Gastroesophageal sphincter (tissue), 4 donors: ENCODE measurements at regions not wholly inside any gene's neighbourhood (a gene's known extent, or its start where the extent isn't known, plus 50 kb on each side); places are given as distances from the start of the nearest gene placed in this dataset.

Experiments used
- ATAC-seq: fragments of 150-250 bp; one replicate; pipeline ENCODE4 v1.9.1; 2016; ENCODE audit warnings: mild to moderate bottlenecking, moderate library complexity
- H3K27ac ChIP-seq, 4 donors: fragments of 200-600 bp; sonication (generic) in 3 of 4; 1 replicate in 3 of 4; 2 replicates in 1 of 4; pipeline ENCODE4 v1.5.1; 2016 to 2019
- H3K27me3 ChIP-seq: fragments of 200-600 bp; sonication (generic); one replicate; pipeline ENCODE4 v1.5.1; 2019
- H3K36me3 ChIP-seq, 2 donors: fragments of 200-600 bp; sonication (generic); one replicate each; pipeline ENCODE4 v1.5.1; 2019; ENCODE audit warnings: control low read depth in 1 of 2
- H3K4me1 ChIP-seq, 3 donors: fragments of 200-600 bp; sonication (generic); 1 replicate in 2 of 3; 2 replicates in 1 of 3; pipeline ENCODE4 v1.5.1; 2016 to 2019; ENCODE audit warnings: control low read depth in 2 of 3
- H3K4me3 ChIP-seq, 2 donors: fragments of 200-600 bp; sonication (generic); one replicate each; pipeline ENCODE4 v1.5.1; 2019; ENCODE audit warnings: mild to moderate bottlenecking in 1 of 2, moderate library complexity in 1 of 2
- H3K9me3 ChIP-seq, 3 donors: fragments of 200-600 bp; sonication (generic); one replicate each; pipeline ENCODE4 v1.5.1; 2017 to 2019; ENCODE audit warnings: control low read depth in 2 of 3
- EP300 ChIP-seq: sonication (generic); formaldehyde crosslinking; IDR thresholded peaks from one replicate; pipeline ENCODE4 v1.6.1; 2017; ENCODE audit warnings: antibody characterized with exemption, mild to moderate bottlenecking
- POLR2A ChIP-seq, 2 donors: fragments of 450-650 bp; IDR thresholded peaks; one replicate each; pipeline ENCODE4 v1.6.1; 2017; ENCODE audit warnings: antibody characterized with exemption in 2 of 2, mild to moderate bottlenecking in 2 of 2, moderate library complexity in 1 of 2
- POLR2AphosphoS5 ChIP-seq: sonication (generic); formaldehyde crosslinking; IDR thresholded peaks from one replicate; pipeline ENCODE4 v1.6.1; 2017; ENCODE audit warnings: antibody characterized with exemption
- WGBS, 2 donors: methylation state at CpG; one replicate each; pipeline ENCODE4 v1.1.5; 2018; ENCODE audit warnings: low coverage in 1 of 2; 5-methylcytosine and 5-hydroxymethylcytosine counted together
- TF ChIP-seq, protein P1 (sequence below), 4 experiments: fragments of 200-600 bp in 2 of 4; fragments of 450-650 bp in 2 of 4; sonication (generic) in 1 of 4; IDR thresholded peaks; one replicate each; pipeline ENCODE4 v1.5.1; 2017 to 2019; ENCODE audit warnings: antibody characterized with exemption in 4 of 4, mild to moderate bottlenecking in 2 of 4, moderate library complexity in 2 of 4

- ATAC-seq: no peak
- Histone ChIP-seq H3K9me3 (peaks cover 0 to 19% (median 0%) of the 10 kb centered on the region in 3 donors), H3K4me1 (no peaks in the 10 kb centered on the region), H3K4me3 (no peak overlapping the region), H3K36me3 (no peaks in the 10 kb centered on the region), H3K27ac (no peak overlapping the region), H3K27me3 (peaks cover 59% of the 10 kb centered on the region)
- TF ChIP-seq POLR2AphosphoS5: no peak
- no peak for TF ChIP-seq EP300
- TF ChIP-seq POLR2A (IDR thresholded peaks at IDR 0.05): no peak
- TF ChIP-seq, protein P1, sequence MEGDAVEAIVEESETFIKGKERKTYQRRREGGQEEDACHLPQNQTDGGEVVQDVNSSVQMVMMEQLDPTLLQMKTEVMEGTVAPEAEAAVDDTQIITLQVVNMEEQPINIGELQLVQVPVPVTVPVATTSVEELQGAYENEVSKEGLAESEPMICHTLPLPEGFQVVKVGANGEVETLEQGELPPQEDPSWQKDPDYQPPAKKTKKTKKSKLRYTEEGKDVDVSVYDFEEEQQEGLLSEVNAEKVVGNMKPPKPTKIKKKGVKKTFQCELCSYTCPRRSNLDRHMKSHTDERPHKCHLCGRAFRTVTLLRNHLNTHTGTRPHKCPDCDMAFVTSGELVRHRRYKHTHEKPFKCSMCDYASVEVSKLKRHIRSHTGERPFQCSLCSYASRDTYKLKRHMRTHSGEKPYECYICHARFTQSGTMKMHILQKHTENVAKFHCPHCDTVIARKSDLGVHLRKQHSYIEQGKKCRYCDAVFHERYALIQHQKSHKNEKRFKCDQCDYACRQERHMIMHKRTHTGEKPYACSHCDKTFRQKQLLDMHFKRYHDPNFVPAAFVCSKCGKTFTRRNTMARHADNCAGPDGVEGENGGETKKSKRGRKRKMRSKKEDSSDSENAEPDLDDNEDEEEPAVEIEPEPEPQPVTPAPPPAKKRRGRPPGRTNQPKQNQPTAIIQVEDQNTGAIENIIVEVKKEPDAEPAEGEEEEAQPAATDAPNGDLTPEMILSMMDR (IDR thresholded peaks at IDR 0.05): no peak
- WGBS, 2 donors: 64 to 66% methylated on average over 9 to 19 of the region's 25 CpGs
Observed at GRCh38 chr5:2140501-2141175, 257.9 kb upstream of the IRX4 start.

- H3K4me3 ChIP-seq: no peak overlapping the region
- TF ChIP-seq POLR2AphosphoS5: no peak
- no peak for TF ChIP-seq POLR2A (IDR thresholded peaks at IDR 0.05)
- TF ChIP-seq EP300: no peak
- TF ChIP-seq, protein P1 (IDR thresholded peaks at IDR 0.05): no peak
- H3K4me1 ChIP-seq: no peaks in the 10 kb centered on the region
- H3K36me3 ChIP-seq: no peaks in the 10 kb centered on the region
- 56 to 57% methylated on average over 3 to 5 of the region's 5 CpGs for WGBS, 2 donors
- H3K27ac ChIP-seq: no peak overlapping the region
- H3K27me3 ChIP-seq: peaks cover 62% of the 10 kb centered on the region
- ATAC-seq: no peak
- peaks cover 0 to 12% (median 0%) of the 10 kb centered on the region in 3 donors for H3K9me3 ChIP-seq
Observed at GRCh38 chr5:2139478-2139877, 256.8 kb upstream of the IRX4 start.

DNA sequence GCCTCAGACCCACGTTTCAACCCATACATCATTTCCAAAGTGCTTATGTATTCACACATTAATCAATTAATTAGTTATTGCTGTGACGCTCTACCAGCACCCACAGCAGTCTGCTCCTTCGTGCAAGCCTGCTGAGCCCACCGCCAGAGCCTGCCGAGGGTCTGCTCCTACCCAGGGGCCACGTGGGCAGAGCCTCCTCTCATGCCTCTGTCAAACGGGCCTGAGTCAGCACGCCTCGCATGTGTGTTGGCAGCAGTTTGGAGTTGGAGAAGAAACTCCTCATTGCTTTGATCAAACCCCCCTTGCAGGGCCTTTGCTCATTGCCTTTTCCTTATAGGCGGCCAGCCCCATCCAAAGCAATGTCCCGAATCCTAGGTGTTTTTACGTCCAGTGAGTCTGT lies 256.2 kb upstream of the IRX4 start:
- H3K27me3 ChIP-seq: peaks cover 60% of the 10 kb centered on the region

GRCh38 chr5:2137444-2138050 lies 254.8 kb upstream of the IRX4 start:
- WGBS, 2 donors: 89% methylated on average over 10 of the region's 21 CpGs; no CpG with 5 or more reads in 1 of the 2 donors
- H3K4me3 ChIP-seq: no peak overlapping the region
- ATAC-seq: no peak
- H3K4me1 ChIP-seq: no peaks in the 10 kb centered on the region
- TF ChIP-seq, protein P1 (IDR thresholded peaks at IDR 0.05): no peak
- TF ChIP-seq POLR2AphosphoS5: no peak
- no peak for TF ChIP-seq POLR2A (IDR thresholded peaks at IDR 0.05)
- TF ChIP-seq EP300: no peak
- H3K36me3 ChIP-seq: no peaks in the 10 kb centered on the region
- peaks cover 0 to 2% (median 0%) of the 10 kb centered on the region in 3 donors for H3K9me3 ChIP-seq
- peaks cover 49% of the 10 kb centered on the region for H3K27me3 ChIP-seq
- no peak overlapping the region for H3K27ac ChIP-seq

More for the DNA sequence above, 256.2 kb upstream of the IRX4 start:
- no peak overlapping the region for H3K4me3 ChIP-seq
- 59 to 70% methylated on average over 3 to 4 of the region's 12 CpGs for WGBS, 2 donors
- no peak for ATAC-seq
- TF ChIP-seq, protein P1 (IDR thresholded peaks at IDR 0.05): no peak
- TF ChIP-seq POLR2A (IDR thresholded peaks at IDR 0.05) (no peak), EP300 (no peak), POLR2AphosphoS5 (no peak)
- H3K4me1 ChIP-seq: no peaks in the 10 kb centered on the region
- peaks cover 0 to 6% (median 0%) of the 10 kb centered on the region in 3 donors for H3K9me3 ChIP-seq
- no peak overlapping the region for H3K27ac ChIP-seq
- H3K36me3 ChIP-seq: no peaks in the 10 kb centered on the region
